ENCODE measurements at regions not wholly inside any gene's neighbourhood (a gene's known extent, or its start where the extent isn't known, plus 50 kb on each side); places are given as distances from the start of the nearest gene placed in this dataset.

GRCh38 chr5:136764601-136765000 is 399.3 kb upstream of the TRPC7 start:
- TF ChIP-seq POLR2A (IDR thresholded peaks at IDR 0.05) (no peak), CTCF (IDR thresholded peaks at IDR 0.05) (no peak)

All from Peyer's patch (tissue), 4 donors.